ENCODE measurements at regions not wholly inside any gene's neighbourhood (a gene's known extent, or its start where the extent isn't known, plus 50 kb on each side); places are given as distances from the start of the nearest gene placed in this dataset.

DNA sequence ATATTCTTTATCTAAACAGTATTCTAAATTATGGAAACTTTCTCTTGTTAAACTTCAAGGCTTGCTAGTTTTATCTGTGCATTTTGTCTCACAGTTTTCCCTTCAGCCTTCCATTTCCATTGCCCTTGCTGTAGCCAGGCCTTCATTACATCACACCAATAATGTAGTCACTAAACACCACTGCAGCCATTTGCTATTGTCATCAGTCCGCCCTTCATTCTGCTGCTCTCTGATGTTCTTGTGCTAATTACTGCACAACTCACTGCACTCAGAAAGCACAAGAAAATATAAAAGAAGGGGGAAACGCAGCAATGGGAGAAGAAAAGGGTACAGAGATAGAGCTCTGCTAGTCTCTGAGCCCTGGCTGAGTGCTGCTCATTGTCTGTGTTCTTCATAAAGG is 239.6 kb upstream of the FSTL5 start:
- Histone ChIP-seq H3K36me3 (ENCODE audit: control insufficient read depth, insufficient read depth, low read length) (no peaks in the 10 kb centered on the region), H3K27ac (ENCODE audit: low read depth, low read length, severe bottlenecking) (no peak overlapping the region), H3K9me3 (ENCODE audit: control insufficient read depth, low read length) (no peaks in the 10 kb centered on the region), H3K4me3 (ENCODE audit: extremely low read depth, insufficient read depth, low read length, poor library complexity, severe bottlenecking) (no peak overlapping the region), H3K4me1 (ENCODE audit: control insufficient read depth, insufficient read depth, low read length, poor library complexity, severe bottlenecking) (no peaks in the 10 kb centered on the region)
- WGBS, 2 experiments (ENCODE audit: insufficient coverage in 2 of 2) = no CpG with 5 or more reads among the region's 2 CpGs

DNA sequence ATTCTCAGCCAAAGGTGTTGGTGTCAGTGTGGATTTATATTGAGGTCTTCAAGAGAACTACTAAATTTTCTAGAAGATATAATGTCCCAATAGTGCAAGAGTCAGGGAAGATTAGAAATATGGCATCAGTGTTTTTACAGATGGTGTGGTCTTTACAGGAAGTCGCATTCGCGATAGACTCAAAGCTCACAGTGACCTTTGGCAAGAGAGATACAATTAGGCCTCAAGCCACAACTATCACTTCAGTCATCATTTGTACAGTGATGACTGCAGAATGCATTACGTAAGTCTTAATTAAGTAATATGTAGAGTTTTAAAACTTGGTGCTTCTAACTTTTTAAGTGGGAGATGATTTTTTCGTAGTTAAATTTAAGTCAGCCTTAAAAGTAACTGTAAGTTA is 237.2 kb upstream of the FSTL5 start:
- Histone ChIP-seq H3K4me3 (ENCODE audit: extremely low read depth, insufficient read depth, low read length, poor library complexity, severe bottlenecking) (no peak overlapping the region), H3K4me1 (ENCODE audit: control insufficient read depth, insufficient read depth, low read length, poor library complexity, severe bottlenecking) (no peaks in the 10 kb centered on the region), H3K27ac (ENCODE audit: low read depth, low read length, severe bottlenecking) (no peak overlapping the region), H3K36me3 (ENCODE audit: control insufficient read depth, insufficient read depth, low read length) (no peaks in the 10 kb centered on the region), H3K9me3 (ENCODE audit: control insufficient read depth, low read length) (no peaks in the 10 kb centered on the region)
- no CpG with 5 or more reads among the region's 5 CpGs for WGBS, 2 experiments (ENCODE audit: insufficient coverage in 2 of 2)

DNA sequence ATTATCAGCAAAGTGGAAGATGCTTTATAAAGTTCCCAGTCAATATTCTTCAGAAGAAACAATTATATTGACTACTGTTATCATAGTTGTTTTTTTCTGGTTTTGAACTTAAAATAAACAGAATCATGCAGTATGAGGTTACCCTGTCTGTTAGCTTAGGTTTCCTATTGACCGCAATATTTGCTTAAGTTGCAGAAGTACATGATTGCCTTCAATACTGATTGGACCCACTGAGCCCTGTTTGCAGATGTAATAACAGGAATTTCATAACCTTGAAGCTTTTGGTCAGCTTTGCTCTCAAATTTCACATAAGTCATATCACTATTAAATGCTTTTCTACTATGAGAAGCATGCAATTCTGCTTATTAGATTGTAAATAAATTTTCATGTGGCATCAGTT is 229.1 kb upstream of the FSTL5 start:
- H3K4me1 ChIP-seq (ENCODE audit: control insufficient read depth, insufficient read depth, low read length, poor library complexity, severe bottlenecking) = no peaks in the 10 kb centered on the region
- H3K9me3 ChIP-seq (ENCODE audit: control insufficient read depth, low read length) = no peaks in the 10 kb centered on the region
- H3K4me3 ChIP-seq (ENCODE audit: extremely low read depth, insufficient read depth, low read length, poor library complexity, severe bottlenecking) = no peak overlapping the region
- WGBS, 2 experiments (ENCODE audit: insufficient coverage in 2 of 2) = 92 to 100% methylated on average over 1 of the region's 1 CpG
- no peak overlapping the region for H3K27ac ChIP-seq (ENCODE audit: low read depth, low read length, severe bottlenecking)
- H3K36me3 ChIP-seq (ENCODE audit: control insufficient read depth, insufficient read depth, low read length) = no peaks in the 10 kb centered on the region

DNA sequence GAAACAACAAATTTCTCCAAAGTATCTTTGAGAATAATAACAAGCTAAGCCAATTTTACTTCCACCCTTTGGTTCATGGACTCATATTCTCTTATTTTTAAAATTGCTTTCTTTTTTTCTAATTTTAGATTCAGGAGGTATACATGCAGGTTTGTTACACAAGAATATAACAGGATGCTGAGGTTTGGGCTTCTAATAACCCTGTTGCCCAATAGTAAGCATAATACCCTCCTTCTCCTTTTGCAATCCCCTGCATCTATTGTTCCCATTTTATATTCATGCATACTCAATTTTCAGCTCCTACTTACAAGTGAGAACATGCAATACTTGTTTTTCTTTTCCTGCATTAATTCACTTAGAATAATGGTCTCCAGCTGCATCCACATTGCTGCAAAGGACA is 202.3 kb upstream of the FSTL5 start:
- Histone ChIP-seq H3K4me1 (ENCODE audit: control insufficient read depth, insufficient read depth, low read length, poor library complexity, severe bottlenecking) (no peaks in the 10 kb centered on the region), H3K9me3 (ENCODE audit: control insufficient read depth, low read length) (no peaks in the 10 kb centered on the region), H3K27ac (ENCODE audit: low read depth, low read length, severe bottlenecking) (no peak overlapping the region), H3K4me3 (ENCODE audit: extremely low read depth, insufficient read depth, low read length, poor library complexity, severe bottlenecking) (no peak overlapping the region), H3K36me3 (ENCODE audit: control insufficient read depth, insufficient read depth, low read length) (no peaks in the 10 kb centered on the region)

DNA sequence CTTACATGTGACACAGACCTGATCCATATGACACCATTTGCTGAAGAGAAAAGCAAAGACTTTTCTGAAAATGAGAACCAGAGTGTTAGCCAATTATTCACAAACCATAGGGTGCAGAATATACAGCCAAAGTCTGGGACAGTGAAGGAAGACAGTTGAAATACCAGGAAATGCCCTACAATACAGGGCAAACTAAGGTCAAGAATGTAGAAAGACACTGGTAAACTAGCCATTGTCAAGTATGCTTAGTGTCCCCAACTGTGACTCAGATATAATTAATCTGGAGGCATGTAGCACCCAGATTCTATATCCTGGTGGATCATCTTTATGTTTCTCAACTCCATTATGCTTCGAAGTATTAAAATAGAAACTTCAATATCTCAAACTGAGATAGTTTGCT is 200.9 kb upstream of the FSTL5 start:
- Histone ChIP-seq H3K9me3 (ENCODE audit: control insufficient read depth, low read length) (no peaks in the 10 kb centered on the region), H3K4me3 (ENCODE audit: extremely low read depth, insufficient read depth, low read length, poor library complexity, severe bottlenecking) (no peak overlapping the region), H3K36me3 (ENCODE audit: control insufficient read depth, insufficient read depth, low read length) (no peaks in the 10 kb centered on the region), H3K4me1 (ENCODE audit: control insufficient read depth, insufficient read depth, low read length, poor library complexity, severe bottlenecking) (no peaks in the 10 kb centered on the region), H3K27ac (ENCODE audit: low read depth, low read length, severe bottlenecking) (no peak overlapping the region)
- WGBS, 2 experiments (ENCODE audit: insufficient coverage in 2 of 2) = no CpG with 5 or more reads among the region's 1 CpG

DNA sequence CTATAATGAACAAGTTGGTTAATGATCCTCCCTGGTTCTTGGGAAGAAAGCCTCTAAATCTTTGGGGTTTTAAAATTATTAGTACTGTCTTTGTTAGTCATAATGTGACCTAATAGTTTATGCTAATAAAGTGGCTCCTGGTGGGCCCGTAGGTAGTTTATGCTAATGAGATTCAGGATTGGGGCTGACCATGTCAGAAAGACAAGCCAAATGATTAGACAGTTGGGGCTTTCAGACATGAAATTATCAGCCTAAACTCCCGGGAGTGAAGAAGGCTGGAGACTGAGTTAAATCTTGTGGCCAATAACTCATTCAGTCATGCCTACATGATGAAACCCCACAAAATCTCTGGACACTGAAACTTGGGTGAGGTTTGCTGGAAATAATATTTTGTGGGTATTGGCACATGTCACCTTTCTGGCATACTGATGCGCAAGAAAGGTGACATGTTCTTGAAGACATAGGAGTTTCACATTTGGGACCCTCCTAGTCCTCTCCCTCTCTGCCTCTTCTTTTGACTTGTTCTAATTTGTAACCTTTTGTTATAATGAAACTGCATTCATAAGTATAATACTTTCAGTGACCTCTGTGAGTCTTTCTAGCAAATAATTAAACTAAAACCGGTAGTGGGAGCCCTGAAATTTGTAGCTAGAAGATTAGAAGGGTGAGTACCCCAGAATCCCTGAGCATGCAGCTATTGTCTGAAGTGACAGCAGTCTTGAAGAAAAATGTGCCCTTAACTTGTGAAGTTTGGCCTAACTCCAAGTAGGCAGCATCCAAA is 196.8 kb upstream of the FSTL5 start:
- Histone ChIP-seq H3K9me3 (ENCODE audit: control insufficient read depth, low read length) (no peaks in the 10 kb centered on the region), H3K27ac (ENCODE audit: low read depth, low read length, severe bottlenecking) (no peak overlapping the region), H3K4me3 (ENCODE audit: extremely low read depth, insufficient read depth, low read length, poor library complexity, severe bottlenecking) (no peak overlapping the region), H3K4me1 (ENCODE audit: control insufficient read depth, insufficient read depth, low read length, poor library complexity, severe bottlenecking) (no peaks in the 10 kb centered on the region), H3K36me3 (ENCODE audit: control insufficient read depth, insufficient read depth, low read length) (no peaks in the 10 kb centered on the region)
- 94% methylated on average over 2 to 3 of the region's 4 CpGs for WGBS, 2 experiments (ENCODE audit: insufficient coverage in 2 of 2)

DNA sequence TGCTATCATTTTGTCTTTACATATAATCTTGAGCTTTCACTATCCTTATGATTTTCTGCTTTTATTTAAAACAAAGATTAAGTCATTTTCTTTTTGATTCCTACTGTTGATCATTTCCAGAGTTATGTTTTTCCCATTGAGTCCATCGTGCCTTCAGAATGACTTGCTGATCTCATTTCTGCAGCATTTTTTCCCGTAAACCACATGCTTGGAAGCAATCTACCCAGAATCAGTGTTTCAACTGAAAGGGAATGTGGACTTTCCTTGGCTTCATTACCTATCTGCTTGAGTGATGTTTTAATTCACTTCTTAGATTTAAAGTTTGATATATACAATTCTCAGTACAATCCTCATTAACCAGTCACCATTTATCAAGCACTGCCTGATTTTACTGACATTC is 192.4 kb upstream of the FSTL5 start:
- no peaks in the 10 kb centered on the region for H3K4me1 ChIP-seq (ENCODE audit: control insufficient read depth, insufficient read depth, low read length, poor library complexity, severe bottlenecking)
- no peaks in the 10 kb centered on the region for H3K9me3 ChIP-seq (ENCODE audit: control insufficient read depth, low read length)
- 100% methylated on average over 1 to 2 of the region's 2 CpGs for WGBS, 2 experiments (ENCODE audit: insufficient coverage in 2 of 2)
- no peak overlapping the region for H3K27ac ChIP-seq (ENCODE audit: low read depth, low read length, severe bottlenecking)
- no peak overlapping the region for H3K4me3 ChIP-seq (ENCODE audit: extremely low read depth, insufficient read depth, low read length, poor library complexity, severe bottlenecking)
- H3K36me3 ChIP-seq (ENCODE audit: control insufficient read depth, insufficient read depth, low read length) = no peaks in the 10 kb centered on the region

DNA sequence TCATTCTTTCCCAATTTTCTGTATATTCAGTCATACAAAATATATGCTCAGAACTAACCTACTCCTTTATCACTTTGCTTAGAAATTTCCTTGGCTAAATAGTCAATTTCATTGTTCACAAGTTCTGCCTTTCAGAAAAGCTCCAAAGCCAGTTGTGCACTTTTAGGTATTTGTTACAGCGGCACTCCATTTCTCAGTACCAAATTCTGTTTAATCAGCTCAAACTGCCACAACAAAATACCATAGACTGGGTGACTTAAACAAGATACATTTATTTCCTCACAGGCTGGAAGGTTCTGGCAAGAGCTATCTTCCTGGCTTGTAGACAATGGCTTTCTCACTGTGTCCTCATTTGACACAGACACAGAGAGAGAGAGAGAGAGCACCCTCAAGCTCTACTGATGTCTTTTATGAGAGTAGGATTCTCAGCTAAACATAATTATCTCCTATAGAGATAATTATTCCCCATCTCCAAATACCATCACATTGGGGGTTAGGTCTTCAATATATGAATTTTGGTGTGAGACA is 188.8 kb upstream of the FSTL5 start:
- WGBS, 2 experiments (ENCODE audit: insufficient coverage in 2 of 2) = 83 to 100% methylated on average over 1 of the region's 1 CpG

DNA sequence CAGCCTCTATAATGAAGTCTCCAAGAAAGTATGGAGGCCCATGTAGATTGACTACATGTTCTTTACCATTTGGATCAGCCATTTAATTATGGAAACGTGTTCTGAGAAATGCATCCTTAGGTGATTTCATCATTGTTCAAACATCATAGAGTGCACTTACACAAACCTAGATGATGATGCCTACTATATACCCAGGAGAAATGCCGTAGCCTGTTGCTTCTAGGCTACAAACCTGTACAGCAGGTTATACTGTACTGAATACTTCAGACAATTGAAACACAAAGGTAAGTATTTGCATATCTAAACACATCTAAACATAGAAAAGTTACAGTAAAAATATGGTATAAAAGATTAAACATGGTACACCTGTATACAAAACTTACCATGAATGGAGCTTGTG is 186.5 kb upstream of the FSTL5 start:
- Histone ChIP-seq H3K4me1 (ENCODE audit: control insufficient read depth, insufficient read depth, low read length, poor library complexity, severe bottlenecking) (no peaks in the 10 kb centered on the region), H3K27ac (ENCODE audit: low read depth, low read length, severe bottlenecking) (no peak overlapping the region), H3K4me3 (ENCODE audit: extremely low read depth, insufficient read depth, low read length, poor library complexity, severe bottlenecking) (no peak overlapping the region), H3K36me3 (ENCODE audit: control insufficient read depth, insufficient read depth, low read length) (no peaks in the 10 kb centered on the region), H3K9me3 (ENCODE audit: control insufficient read depth, low read length) (no peaks in the 10 kb centered on the region)
- WGBS, 2 experiments (ENCODE audit: insufficient coverage in 2 of 2) = no CpG with 5 or more reads among the region's 2 CpGs

More for the DNA sequence above, 188.8 kb upstream of the FSTL5 start:
- Histone ChIP-seq H3K36me3 (ENCODE audit: control insufficient read depth, insufficient read depth, low read length) (no peaks in the 10 kb centered on the region), H3K27ac (ENCODE audit: low read depth, low read length, severe bottlenecking) (no peak overlapping the region), H3K4me1 (ENCODE audit: control insufficient read depth, insufficient read depth, low read length, poor library complexity, severe bottlenecking) (no peaks in the 10 kb centered on the region), H3K9me3 (ENCODE audit: control insufficient read depth, low read length) (no peaks in the 10 kb centered on the region), H3K4me3 (ENCODE audit: extremely low read depth, insufficient read depth, low read length, poor library complexity, severe bottlenecking) (no peak overlapping the region)

DNA sequence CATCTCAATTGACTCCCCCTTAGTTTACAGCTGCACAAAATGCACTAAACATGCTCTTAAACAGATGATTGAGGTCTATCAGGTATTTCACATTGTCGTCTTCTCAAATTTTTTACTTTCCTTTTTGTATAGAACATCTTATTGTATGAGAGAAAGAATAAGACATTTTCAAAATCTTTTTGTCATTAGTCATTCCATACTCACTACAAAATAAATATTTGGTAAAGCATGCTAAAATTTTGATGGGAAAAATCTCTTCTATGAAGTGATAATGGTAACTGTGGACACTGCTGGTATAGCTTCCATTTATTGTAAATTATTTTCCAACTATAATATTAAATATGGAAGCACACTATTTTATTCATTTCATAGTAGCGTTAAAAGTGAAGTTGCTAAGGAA is 185.6 kb upstream of the FSTL5 start:
- H3K9me3 ChIP-seq (ENCODE audit: control insufficient read depth, low read length) = no peaks in the 10 kb centered on the region
- WGBS, 2 experiments (ENCODE audit: insufficient coverage in 2 of 2) = no CpG with 5 or more reads among the region's 2 CpGs
- no peak overlapping the region for H3K27ac ChIP-seq (ENCODE audit: low read depth, low read length, severe bottlenecking)
- H3K36me3 ChIP-seq (ENCODE audit: control insufficient read depth, insufficient read depth, low read length) = no peaks in the 10 kb centered on the region
- no peaks in the 10 kb centered on the region for H3K4me1 ChIP-seq (ENCODE audit: control insufficient read depth, insufficient read depth, low read length, poor library complexity, severe bottlenecking)
- no peak overlapping the region for H3K4me3 ChIP-seq (ENCODE audit: extremely low read depth, insufficient read depth, low read length, poor library complexity, severe bottlenecking)

DNA sequence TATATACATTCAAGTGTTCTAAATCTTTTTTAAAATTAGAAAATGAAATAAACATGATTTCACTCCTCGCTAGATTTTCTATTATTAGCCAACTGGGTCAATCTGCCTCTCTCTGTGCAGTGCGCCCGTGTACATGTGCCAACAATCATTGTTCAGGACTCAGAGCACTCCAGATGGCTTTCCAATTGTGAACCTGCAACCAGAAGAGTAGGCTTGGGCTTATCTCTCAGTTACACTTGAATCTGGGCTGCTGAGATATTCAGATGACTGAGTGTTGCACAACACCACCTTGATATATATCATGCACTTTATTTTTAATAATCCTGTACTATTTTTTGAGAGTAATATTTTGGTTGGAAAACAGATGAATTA is 184.0 kb upstream of the FSTL5 start:
- no peaks in the 10 kb centered on the region for H3K4me1 ChIP-seq (ENCODE audit: control insufficient read depth, insufficient read depth, low read length, poor library complexity, severe bottlenecking)
- H3K9me3 ChIP-seq (ENCODE audit: control insufficient read depth, low read length) = no peaks in the 10 kb centered on the region
- no peak overlapping the region for H3K27ac ChIP-seq (ENCODE audit: low read depth, low read length, severe bottlenecking)
- WGBS, 2 experiments (ENCODE audit: insufficient coverage in 2 of 2) = 61 to 89% methylated on average over 2 to 3 of the region's 3 CpGs
- no peak overlapping the region for H3K4me3 ChIP-seq (ENCODE audit: extremely low read depth, insufficient read depth, low read length, poor library complexity, severe bottlenecking)
- no peaks in the 10 kb centered on the region for H3K36me3 ChIP-seq (ENCODE audit: control insufficient read depth, insufficient read depth, low read length)

All from mesodermal cell (in vitro differentiated cells).